ENCODE measurements at regions not wholly inside any gene's neighbourhood (a gene's known extent, or its start where the extent isn't known, plus 50 kb on each side); places are given as distances from the start of the nearest gene placed in this dataset.

- no peak overlapping the region for H3K18ac ChIP-seq (ENCODE audit: extremely low read depth, low read length)
- H3K23me2 ChIP-seq (ENCODE audit: low read depth, low read length), result no peaks in the 10 kb centered on the region
- H2BK12ac ChIP-seq (ENCODE audit: low read depth, low read length), result no peak overlapping the region
- no peak for TF ChIP-seq NANOG (IDR thresholded peaks at IDR 0.05; ENCODE audit: insufficient read depth, low read depth, low read length, poor library complexity, severe bottlenecking)
- TF ChIP-seq MAX (IDR thresholded peaks at IDR 0.05), result no peak
- TF ChIP-seq GTF2F1 (IDR thresholded peaks at IDR 0.05; ENCODE audit: borderline replicate concordance, low read depth, low read length), result no peak
- no peak for TF ChIP-seq SIRT6 (IDR thresholded peaks at IDR 0.05; ENCODE audit: low read length)
- TF ChIP-seq CBX5 (IDR thresholded peaks at IDR 0.05; ENCODE audit: low read depth, low read length), result no peak
- no peak for TF ChIP-seq TAF7 (optimal IDR thresholded peaks at IDR 0.05; ENCODE audit: borderline replicate concordance, low read depth, low read length)
- no peak for TF ChIP-seq POLR2AphosphoS5 (IDR thresholded peaks at IDR 0.05; ENCODE audit: low read depth, low read length)
- no peak for TF ChIP-seq ASH2L (IDR thresholded peaks at IDR 0.05; ENCODE audit: low read length)
- no peak for TF ChIP-seq JUND (IDR thresholded peaks at IDR 0.05; ENCODE audit: low read length)
- TF ChIP-seq KDM5A (IDR thresholded peaks at IDR 0.05; ENCODE audit: low read length), result no peak
- no peak for TF ChIP-seq CHD2 (IDR thresholded peaks at IDR 0.05; ENCODE audit: low read length)
- no peak for TF ChIP-seq PHF8 (conservative IDR thresholded peaks at IDR 0.05; ENCODE audit: low read depth, low read length)
- TF ChIP-seq BRCA1 (IDR thresholded peaks at IDR 0.05; ENCODE audit: low read depth, low read length), result no peak
- no peak for TF ChIP-seq SRF (IDR thresholded peaks at IDR 0.05; ENCODE audit: low read depth, low read length)
- no peak for TF ChIP-seq SP1 (IDR thresholded peaks at IDR 0.05; ENCODE audit: low read depth, low read length)
- no peak for TF ChIP-seq RBBP5 (IDR thresholded peaks at IDR 0.05; ENCODE audit: borderline replicate concordance, low read depth, low read length)
- no peak overlapping the region for H4K5ac ChIP-seq (ENCODE audit: insufficient read length, low read depth, low read length)
- H3K27me3 ChIP-seq (replicated peaks in 1 of 4; ENCODE audit: control insufficient read depth in 3 of 4, extremely low read depth in 1 of 4, insufficient read depth in 3 of 4, low read length in 3 of 4), result no peaks in the 10 kb centered on the region
- H2BK5ac ChIP-seq (ENCODE audit: low read depth, low read length), result no peak overlapping the region
- FAIRE-seq (no peak), DNase-seq (ENCODE audit: low read depth in 1 of 2, low spot score in 2 of 2) (no peak)
- H2AFZ ChIP-seq (ENCODE audit: low read length), result no peak overlapping the region
- no peak overlapping the region for H2AK5ac ChIP-seq (ENCODE audit: low read depth, low read length)
- no peak overlapping the region for H3K4me2 ChIP-seq (ENCODE audit: insufficient read depth in 1 of 2, low read depth in 2 of 2, low read length in 2 of 2)
- H2BK120ac ChIP-seq (replicated peaks; ENCODE audit: low read depth, low read length), result no peak overlapping the region
- no peaks in the 10 kb centered on the region for H3K79me1 ChIP-seq (ENCODE audit: low read depth, low read length)
- H2BK20ac ChIP-seq (ENCODE audit: low read length), result no peak overlapping the region
- POLR2A ChIA-PET (ENCODE audit: partially characterized antibody), result no interaction called here
- no peak overlapping the region for H4K91ac ChIP-seq (replicated peaks; ENCODE audit: insufficient read length, low read length)
- H3K4me3 ChIP-seq (ENCODE audit: extremely low read depth in 1 of 4, insufficient read depth in 2 of 4, low read depth in 3 of 4, low read length in 4 of 4), result no peak overlapping the region
- no peak overlapping the region for H2BK15ac ChIP-seq (ENCODE audit: low read length)
- H4K20me1 ChIP-seq (replicated peaks in 1 of 2; ENCODE audit: control insufficient read depth in 1 of 2, insufficient read depth in 2 of 2, low read length in 2 of 2), result no peaks in the 10 kb centered on the region
- 95% methylated on average over 1 of the region's 1 CpG; no CpG with 5 or more reads in 1 of the 2 experiments for WGBS, 2 experiments (ENCODE audit: extremely low coverage in 1 of 2, insufficient coverage in 1 of 2, insufficient read length in 1 of 2, insufficient replicate concordance in 2 of 2, low coverage in 1 of 2, low lambda C conversion rate in 2 of 2, missing lambda C conversion rate in 1 of 2)
- no peaks in the 10 kb centered on the region for H3K79me2 ChIP-seq (ENCODE audit: control insufficient read depth in 1 of 2, insufficient read depth in 2 of 2, low read length in 2 of 2)
- no peak overlapping the region for H4K8ac ChIP-seq (ENCODE audit: extremely low read depth, insufficient read depth, low read length)
- H3K4ac ChIP-seq (replicated peaks; ENCODE audit: insufficient read length, low read depth, low read length), result no peak overlapping the region
- no peak overlapping the region for H3K9ac ChIP-seq (replicated peaks in 1 of 4; ENCODE audit: extremely low read depth in 1 of 4, low read depth in 3 of 4, low read length in 3 of 4)
- no peak overlapping the region for H3K56ac ChIP-seq (replicated peaks; ENCODE audit: insufficient read length, low read depth, low read length)
- H3K14ac ChIP-seq (ENCODE audit: insufficient read length), result no peak overlapping the region
- CTCF ChIA-PET (ENCODE audit: partially characterized antibody), result no interaction called here
- H3K23ac ChIP-seq (ENCODE audit: insufficient read length), result no peak overlapping the region
- peaks cover 0 to 12% (median 3%) of the 10 kb centered on the region in 4 experiments; a peak in 5 of 7 replicates for H3K4me1 ChIP-seq (replicated peaks in 1 of 4; ENCODE audit: control insufficient read depth in 3 of 4, insufficient read depth in 4 of 4, low read length in 3 of 4)
- no peaks in the 10 kb centered on the region for H3K36me3 ChIP-seq (ENCODE audit: control insufficient read depth in 2 of 4, insufficient read depth in 4 of 4, low read length in 3 of 4)
- H3K9me3 ChIP-seq (ENCODE audit: insufficient read depth in 2 of 2, low read depth in 1 of 2, low read length in 1 of 2), result no peaks in the 10 kb centered on the region
- no peak overlapping the region for H3K27ac ChIP-seq (ENCODE audit: low read depth, low read length)
These were observed 336.9 kb upstream of the DMAC1 start for GRCh38 chr9:8136477-8136876.
